ENCODE measurements at regions not wholly inside any gene's neighbourhood (a gene's known extent, or its start where the extent isn't known, plus 50 kb on each side); places are given as distances from the start of the nearest gene placed in this dataset.

DNA sequence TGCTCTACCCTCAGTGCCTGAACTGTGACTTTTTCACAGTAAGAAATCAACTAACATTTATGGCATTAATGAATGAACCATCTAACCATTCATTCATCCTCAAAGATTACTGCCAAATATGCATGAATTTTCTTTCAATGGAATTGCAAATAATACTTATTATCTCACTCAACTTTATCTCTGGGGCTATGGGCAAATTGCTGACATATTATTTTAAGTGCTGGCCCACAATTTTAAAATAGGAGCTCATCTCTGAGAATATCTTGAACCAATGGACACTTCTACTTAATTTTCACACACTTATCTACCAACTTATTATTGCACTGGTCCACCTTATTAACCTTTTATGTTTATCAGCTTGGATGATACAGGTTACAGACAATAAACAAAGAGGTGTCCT lies 182.8 kb downstream of the RBM43 start:
- no peak for DNase-seq

DNA sequence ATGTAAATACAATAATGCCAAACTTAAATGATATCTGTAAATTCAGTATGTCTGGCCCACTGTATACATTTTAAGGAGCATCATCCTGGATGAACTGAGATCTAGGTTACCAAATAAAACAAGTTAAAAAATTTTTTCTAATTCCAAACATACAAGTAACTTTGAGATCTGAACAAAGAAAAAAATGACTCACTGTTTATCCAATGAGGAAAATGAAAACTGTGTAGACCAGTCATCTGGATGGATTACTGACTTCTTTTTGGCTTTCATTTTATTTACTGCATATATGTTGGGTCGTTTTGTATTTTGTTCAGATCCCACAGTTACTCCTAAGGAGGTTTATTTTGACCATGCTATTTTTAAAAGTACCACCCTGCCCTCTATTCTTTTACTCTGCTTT lies 189.8 kb downstream of the RBM43 start:
- no peak for DNase-seq

- DNase-seq: peak; percentile 43
Observed at GRCh38 chr2:151071382-151071781, 190.3 kb downstream of the RBM43 start.

- DNase-seq: no peak
Observed at GRCh38 chr2:151070253-151070652, 191.4 kb downstream of the RBM43 start.

- no peak for DNase-seq
Observed at GRCh38 chr2:151067658-151068369, 193.8 kb downstream of the RBM43 start.

GRCh38 chr2:151063271-151063670 lies 198.4 kb downstream of the RBM43 start:
- peak; percentile 78 for DNase-seq

GRCh38 chr2:151060287-151060686 lies 201.4 kb downstream of the RBM43 start:
- DNase-seq: no peak

DNA sequence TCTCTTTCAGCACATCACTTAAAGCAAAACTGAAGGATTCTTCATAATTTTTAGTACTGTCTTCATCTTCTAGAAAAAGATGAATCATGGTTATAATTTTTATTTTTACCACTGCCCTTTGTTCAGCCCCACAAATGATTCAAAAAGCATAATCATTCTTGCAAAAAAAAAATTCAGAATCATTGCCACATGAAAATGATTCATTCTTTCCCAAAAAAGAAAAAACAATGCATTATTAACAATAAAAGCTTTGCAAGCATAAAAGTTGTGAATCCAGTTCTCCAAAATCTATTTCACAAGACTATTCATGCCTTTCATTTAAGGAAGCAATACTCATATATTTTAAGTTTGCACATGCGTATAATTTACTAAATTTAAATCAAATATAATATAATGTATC lies 204.8 kb downstream of the RBM43 start:
- DNase-seq: peak; percentile 56

DNA sequence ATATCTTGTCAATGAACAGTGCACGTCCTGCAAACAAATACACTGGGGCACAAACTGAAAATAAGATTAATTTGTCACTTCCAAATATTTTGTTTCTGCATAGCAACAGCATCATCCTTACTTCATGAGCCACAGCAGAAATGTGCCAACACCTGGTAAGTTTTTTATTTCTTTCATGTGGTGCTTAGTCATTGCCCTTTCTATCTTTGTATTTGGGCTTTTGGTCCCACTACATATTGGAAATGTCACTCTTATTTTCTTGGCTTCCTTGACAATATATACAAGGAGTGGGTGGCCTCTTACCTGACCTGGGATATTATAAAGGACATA lies 208.0 kb downstream of the RBM43 start:
- no peak for DNase-seq

DNA sequence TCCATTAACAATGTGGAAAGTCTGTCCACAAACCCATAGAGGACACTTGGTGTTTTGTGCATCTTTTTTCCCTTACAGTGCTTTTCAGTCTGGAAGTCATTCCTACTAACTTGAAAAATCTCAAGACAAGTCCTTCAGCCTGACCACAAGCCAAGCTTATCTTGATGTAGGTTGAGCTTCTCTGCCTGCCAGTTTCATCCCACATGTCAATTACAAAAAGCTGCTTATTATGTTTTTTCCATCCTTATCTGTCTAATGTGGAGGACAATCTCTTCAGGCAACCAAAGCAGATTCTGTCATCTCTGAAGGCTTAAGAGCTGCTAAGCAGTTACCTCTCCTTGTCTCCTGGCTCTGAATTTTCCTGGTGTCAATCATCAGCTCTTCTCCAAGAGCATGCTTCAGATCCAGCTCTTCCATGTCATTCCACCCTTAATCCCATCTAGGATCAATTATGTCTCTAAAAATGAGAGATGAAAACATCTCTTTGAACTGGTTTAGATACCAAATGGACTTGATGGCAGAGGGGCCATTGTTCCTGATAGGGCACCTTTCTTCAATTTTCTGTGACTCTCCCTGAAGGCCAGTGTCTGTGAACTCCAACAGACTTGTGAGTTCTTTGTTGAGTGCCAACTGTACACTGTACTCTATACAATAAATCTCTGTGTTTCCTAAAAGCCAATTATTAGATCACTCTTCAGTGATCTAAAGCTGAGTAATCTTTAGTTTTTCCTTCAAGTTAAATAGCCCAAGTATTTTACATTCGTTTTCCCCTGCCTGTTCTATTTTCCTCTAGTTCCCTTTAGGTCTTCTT lies 208.6 kb downstream of the RBM43 start:
- DNase-seq: no peak

DNA sequence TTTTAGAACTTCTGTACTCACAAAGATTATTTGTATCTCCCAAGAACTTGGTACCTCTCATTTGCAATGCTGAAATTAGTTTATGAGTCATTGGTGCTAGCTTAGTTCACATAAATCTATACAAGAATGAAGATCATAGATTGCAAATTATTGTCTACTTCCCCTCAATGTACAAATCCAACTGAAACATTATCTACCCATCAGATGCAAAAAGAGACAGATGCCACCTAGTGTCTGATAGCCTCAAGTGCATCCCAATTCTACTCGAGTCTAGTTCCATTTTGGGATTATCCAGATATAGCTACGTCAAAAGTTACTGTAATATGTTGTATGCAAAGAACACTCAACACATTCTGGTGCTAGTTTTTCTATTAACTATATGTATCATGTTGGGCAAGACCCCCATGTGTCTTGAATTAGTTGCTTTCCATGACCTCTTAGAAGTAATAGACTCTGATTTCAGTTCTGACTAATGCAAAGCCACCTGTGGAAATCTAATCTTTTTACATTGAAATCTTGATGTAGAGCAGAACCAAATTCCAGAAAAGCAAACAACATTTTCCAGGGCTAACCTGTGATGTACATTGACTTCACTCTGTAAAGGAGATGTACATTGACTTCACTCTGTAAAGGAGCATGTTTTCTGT lies 210.0 kb downstream of the RBM43 start:
- peak; percentile 66 for DNase-seq

DNA sequence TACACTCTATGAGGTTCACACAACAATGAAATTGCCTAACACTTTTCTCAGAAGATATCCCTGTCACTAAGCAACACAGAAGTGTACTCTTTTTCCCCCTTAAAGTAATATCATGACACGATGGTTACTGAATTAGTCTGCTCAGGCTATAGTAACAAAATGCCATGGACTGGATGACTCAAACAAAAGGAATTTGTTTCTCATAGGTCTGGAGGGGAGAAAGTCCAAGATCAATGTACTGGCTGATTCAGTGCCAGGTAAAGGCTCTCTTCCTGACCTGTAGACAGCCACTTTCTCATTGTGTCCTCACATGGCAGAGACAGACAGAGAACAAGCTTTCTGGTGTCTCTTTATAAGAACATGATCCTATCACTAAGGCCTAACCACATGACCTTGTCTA lies 211.9 kb downstream of the RBM43 start:
- peak; percentile 73 for DNase-seq

DNA sequence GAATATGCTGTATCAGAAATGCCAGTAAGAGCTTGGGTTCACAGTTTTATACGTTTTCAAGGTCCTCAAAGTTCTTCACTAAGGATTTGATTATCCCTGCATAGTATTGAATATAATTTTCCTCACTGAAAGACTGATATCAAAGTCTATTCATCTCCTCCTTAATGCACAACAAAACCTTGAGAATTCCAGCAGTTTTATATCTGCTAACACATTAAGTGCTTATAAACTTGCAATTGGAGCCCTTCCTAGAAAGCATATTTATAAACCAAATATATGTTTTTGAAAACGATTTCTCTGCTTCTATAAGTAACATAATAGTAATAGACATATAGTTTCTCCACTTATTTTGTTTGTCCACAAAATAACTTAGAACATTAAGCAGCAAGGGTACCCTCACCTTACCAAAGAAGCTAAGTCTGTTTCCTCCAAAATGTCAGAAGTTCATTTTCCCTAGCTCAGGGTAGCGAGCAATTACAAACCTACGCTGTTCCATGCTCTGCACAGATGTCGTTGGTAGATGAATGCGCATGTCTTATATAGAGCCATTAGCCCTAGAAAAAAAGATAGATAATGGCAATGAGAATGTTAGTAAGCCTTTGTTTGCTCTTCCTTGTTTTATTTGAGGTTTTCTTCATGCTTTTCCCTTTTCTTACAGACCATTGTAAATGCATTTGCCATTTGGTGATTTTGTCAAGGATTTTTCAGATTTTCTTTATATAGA lies 213.2 kb downstream of the RBM43 start:
- DNase-seq: no peak

GRCh38 chr2:151043484-151043883 lies 218.2 kb downstream of the RBM43 start:
- DNase-seq: peak; percentile 72

DNA sequence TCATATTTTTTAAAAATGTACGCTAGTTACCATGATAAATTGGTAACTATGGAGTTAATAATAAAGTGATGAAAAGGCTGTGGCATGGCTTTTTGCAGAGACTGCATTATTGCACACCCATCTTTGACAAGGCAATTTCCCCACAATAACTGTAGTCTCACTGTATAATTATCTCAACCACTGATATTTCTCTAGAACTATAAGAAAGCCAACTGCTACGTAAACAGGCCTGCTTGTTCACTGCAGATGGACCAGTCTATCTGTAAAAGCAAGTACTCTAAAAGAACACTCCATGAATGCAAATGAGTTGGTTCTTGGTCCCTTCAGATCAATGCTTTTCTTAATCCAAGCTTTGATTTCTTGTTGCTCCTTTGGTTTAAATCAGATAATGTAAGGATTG lies 218.7 kb downstream of the RBM43 start:
- no peak for DNase-seq

GRCh38 chr2:151040039-151040438 lies 221.6 kb downstream of the RBM43 start:
- DNase-seq: peak; percentile 55

DNA sequence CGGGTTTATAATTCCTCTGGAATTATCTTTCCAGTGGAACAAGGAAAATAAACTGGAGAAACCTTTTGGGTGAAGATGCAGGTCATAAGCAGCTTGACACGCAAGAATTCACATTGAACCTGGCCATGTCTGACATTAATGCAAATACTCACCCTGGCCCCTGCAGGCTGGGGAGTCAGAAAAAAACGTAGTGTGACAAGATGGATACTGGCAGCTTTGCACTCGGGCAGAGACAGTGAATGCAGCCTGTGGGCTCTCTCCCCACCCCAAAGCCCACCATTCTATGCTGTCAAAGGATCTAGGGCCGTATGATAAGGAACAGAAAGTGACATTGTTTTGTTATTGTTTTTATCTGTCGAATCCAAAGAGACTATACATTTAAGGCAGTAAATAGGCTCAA lies 223.1 kb downstream of the RBM43 start:
- DNase-seq: no peak

- DNase-seq: no peak
Observed at GRCh38 chr2:151037434-151037833, 224.2 kb downstream of the RBM43 start.

- DNase-seq: no peak
Observed at GRCh38 chr2:151033271-151034248, 228.1 kb downstream of the RBM43 start.

DNA sequence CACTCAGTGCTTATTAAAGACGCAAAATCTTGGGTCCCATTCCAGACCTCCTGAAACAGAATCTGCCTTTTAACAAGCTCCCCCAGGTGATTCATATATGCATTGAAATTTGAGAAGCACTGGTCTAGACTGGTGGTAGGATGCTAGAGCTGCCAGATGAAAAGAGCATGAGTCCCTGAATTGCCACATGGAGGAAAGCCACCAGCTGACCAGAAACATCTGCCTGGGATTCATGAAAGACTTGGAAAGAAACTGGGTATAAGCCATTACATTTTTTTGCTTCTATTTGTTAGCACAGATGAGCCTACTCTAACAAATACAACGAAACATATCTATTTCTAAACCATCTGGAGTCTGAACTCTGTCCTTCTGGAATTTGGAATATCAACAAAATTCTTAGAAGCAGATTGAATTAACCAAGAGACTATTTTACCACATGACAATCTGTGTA lies 228.9 kb downstream of the RBM43 start:
- DNase-seq: peak; percentile 91

DNA sequence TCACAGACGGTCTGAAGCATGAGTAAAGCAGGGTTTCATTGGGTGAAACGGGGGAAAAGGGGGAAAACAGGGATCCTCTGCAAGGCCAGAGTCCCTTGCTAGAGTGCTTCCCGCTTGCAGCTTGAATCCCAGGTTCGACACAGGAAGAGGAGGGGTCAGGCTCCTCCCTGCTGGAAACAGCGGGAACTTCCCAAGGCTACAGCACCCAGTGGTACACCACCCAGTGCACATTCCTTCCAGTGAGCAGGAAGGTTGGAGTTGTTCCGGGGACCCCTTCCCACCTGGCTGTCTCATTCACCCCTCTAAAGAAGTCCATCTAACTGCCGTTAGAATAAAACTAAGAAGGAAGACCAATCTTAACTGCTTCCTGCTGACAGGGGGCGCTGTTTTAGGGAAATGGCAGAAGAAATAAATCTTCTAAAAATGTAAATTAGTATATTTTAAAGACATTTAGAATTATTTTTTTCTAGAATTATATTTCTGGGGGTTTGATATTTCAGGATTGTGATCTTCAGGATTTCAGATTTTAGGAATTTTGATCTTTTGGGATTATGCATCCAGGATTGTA lies 230.9 kb downstream of the RBM43 start:
- no peak for DNase-seq
